Skeletal muscle cell (primary cell): ENCODE measurements at regions not wholly inside any gene's neighbourhood (a gene's known extent, or its start where the extent isn't known, plus 50 kb on each side); places are given as distances from the start of the nearest gene placed in this dataset.
"Not testable (repeated sequence)": the region's sequence is repeated elsewhere in the genome, so short reads cannot be mapped to it uniquely, and the experiment has no call there.

Source experiments
- DNase-seq: peaks from one replicate; pipeline ENCODE4 v3.0.0-alpha.2; 2010; ENCODE audit warnings: low read depth
- H3K4me3 ChIP-seq: 2 replicates; pipeline ENCODE4 v1.5.1; 2011; ENCODE audit warnings: low read depth, mild to moderate bottlenecking, control low read depth, low read length, moderate library complexity

- no peak overlapping the region for H3K4me3 ChIP-seq
- no peak for DNase-seq
These were observed 555.2 kb upstream of the PCDH10 start for GRCh38 chr4:132593717-132594400.

- DNase-seq: no peak
These were observed 552.9 kb upstream of the PCDH10 start for GRCh38 chr4:132596186-132596585.

GRCh38 chr4:132605551-132605950 is 543.5 kb upstream of the PCDH10 start:
- no peak for DNase-seq

More at GRCh38 chr4:132596186-132596585, 552.9 kb upstream of the PCDH10 start:
- H3K4me3 ChIP-seq: no peak overlapping the region

DNA sequence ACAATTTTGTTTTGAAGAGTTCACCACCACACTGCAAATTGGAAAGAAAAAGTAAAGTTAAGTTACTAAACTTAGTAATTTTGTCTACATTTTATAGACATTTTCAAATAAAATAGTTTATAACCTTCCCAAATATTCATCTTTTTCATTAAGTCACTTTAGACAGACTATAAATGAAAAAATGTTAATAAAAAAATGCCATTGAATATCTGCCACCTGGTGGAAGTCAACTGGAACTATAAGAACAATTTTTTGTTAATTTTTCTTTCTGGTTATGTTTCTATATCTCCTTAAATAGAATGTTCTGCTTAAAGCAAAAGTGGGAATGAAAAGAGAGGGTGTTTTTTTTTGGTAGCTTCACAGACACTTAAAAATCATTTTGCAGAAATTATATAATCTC is 534.4 kb upstream of the PCDH10 start:
- no peak overlapping the region for H3K4me3 ChIP-seq
- no peak for DNase-seq

More at GRCh38 chr4:132605551-132605950, 543.5 kb upstream of the PCDH10 start:
- H3K4me3 ChIP-seq: no peak overlapping the region

DNA sequence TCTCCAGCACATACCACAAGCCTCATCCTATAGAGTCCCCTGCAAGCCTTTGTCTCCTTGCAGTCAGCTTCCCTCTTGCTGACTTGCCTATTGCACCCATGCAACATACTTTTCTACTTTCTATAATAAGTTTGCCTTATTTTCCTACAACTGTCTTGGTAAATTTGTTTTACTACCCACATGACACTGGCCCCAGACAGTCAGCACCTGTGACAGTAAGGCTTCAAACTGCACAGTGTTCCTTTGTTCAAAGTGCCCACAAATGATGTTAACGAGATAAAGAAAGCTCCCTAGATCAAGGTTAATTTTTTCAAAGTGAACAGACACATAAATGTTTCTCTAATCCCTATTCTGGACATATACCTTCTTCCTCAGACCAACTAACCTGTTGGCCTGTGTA is 529.1 kb upstream of the PCDH10 start:
- no peak for DNase-seq
- H3K4me3 ChIP-seq: no peak overlapping the region

- peak; percentile 8 for DNase-seq
- no peak overlapping the region for H3K4me3 ChIP-seq
These were observed 506.9 kb upstream of the PCDH10 start for GRCh38 chr4:132642016-132642817.

- DNase-seq: no peak
- H3K4me3 ChIP-seq: no peak overlapping the region
These were observed 502.9 kb upstream of the PCDH10 start for GRCh38 chr4:132646186-132646585.

DNA sequence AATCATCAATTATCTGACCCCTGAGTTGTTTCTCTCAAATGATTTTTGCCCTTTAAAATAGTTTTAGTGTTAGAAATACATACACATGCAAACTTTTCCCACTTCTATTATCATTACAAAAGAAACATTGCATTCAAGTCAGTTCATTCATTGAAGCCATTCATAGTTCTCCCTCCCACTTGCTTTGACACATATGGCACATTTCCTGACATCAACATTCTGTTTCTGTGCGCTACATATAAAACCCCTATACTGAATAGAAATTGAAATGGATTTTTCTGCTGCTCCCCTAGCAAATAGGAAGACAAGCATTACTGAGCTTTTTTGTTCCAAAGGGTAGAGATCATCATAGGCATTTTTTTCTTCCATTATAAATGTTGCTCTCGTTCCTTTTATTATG is 497.9 kb upstream of the PCDH10 start:
- no peak overlapping the region for H3K4me3 ChIP-seq
- no peak for DNase-seq

DNA sequence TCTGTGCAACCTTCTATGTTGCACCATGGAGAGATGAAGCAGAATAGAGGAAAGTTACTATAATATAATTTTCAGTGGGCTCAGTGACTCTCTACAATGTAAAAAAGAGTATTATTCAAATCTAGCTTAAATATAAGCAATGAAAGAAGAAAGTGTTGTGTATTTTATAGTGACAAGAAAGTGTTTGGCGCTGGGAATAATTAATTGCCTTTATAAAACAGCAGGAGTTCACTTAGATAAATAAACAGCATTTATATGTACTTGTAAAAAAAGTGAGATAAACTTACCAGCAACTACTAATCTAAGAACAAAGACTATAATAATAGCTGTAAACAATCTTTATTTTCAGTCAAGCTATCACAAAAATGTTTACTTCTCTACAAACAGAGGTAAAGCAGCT is 488.9 kb upstream of the PCDH10 start:
- no peak overlapping the region for H3K4me3 ChIP-seq
- DNase-seq: no peak

DNA sequence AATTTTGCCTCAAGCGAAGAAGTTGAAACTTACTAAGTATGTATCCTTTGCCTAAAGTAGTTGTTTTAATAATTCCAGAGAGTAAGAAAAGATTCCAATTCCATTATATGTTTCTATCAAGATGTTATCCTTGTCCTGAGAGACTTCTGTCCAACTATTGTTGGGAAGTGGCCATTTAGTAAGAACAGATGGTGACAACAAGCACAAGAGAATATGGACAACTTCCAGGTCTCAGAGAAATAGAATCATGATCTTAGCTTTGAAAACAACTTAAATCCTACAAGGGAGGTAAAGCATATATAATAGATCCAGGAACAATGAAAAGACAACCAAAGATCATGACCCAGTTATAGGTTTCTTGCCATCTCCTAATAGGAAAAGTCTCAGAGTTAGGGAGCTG is 486.6 kb upstream of the PCDH10 start:
- H3K4me3 ChIP-seq: no peak overlapping the region
- DNase-seq: no peak

GRCh38 chr4:132669786-132670185 is 479.3 kb upstream of the PCDH10 start:
- no peak overlapping the region for H3K4me3 ChIP-seq
- no peak for DNase-seq

GRCh38 chr4:132670557-132670956 is 478.5 kb upstream of the PCDH10 start:
- DNase-seq: no peak

DNA sequence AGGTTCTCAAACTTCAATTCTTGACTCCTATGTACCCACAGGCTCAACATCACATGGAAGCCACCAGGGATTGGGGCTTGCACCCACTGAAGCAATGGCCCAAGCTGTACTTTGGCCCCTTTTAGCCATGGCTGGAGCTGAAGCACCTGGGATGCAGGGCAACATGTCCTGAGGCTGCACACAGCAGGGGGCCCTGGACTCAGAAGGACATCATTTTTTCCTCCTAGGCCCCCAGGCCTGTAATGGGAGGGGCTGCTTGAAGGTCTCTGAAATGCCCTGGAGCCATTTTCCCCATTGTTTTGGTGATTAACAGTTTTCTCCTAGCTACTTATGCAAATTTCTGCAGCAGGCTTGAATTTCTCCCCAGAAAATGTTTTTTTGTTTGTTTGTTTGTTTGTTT is 465.1 kb upstream of the PCDH10 start:
- DNase-seq: no peak
- H3K4me3 ChIP-seq: no peak overlapping the region

More at GRCh38 chr4:132670557-132670956, 478.5 kb upstream of the PCDH10 start:
- no peak overlapping the region for H3K4me3 ChIP-seq

DNA sequence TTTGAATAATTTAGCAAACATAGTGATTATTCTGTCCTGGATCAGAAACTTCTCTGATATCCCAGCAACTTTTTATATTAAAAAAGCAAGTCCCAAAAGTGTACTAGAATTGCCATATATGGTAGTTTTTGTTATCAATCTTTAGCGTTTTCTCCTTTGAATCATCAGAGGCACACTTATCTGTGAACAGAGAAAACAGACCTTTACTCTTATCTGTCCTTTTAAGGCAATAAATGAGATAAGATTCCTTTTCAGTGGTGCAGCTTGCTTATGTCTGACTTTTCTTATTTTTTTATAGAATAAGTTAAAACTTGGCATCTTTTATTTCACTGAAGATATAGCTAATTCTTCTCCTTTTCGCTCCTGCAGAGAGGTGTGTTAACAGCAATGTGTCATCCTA is 458.1 kb upstream of the PCDH10 start:
- DNase-seq: no peak
- H3K4me3 ChIP-seq: no peak overlapping the region

GRCh38 chr4:132691668-132692067 is 457.4 kb upstream of the PCDH10 start:
- no peak overlapping the region for H3K4me3 ChIP-seq
- DNase-seq: no peak

DNA sequence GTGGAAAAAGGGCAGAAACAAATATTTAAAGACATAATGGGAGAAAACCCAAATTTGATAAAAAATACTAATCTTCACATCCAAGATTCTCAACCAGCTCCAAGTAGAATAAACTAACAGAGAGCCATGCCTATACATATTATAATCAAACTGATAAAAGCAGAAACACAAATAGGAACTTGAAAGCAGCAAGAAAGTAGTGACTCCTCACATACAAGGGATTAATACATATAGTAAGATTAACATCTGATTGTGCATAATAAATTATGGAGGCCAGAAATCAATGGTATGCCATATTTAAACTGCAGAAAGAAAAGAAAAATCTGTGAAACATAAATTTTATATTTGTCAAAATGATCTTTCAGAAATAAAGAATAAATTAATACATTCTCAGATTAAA is 454.3 kb upstream of the PCDH10 start:
- H3K4me3 ChIP-seq: no peak overlapping the region
- no peak for DNase-seq

GRCh38 chr4:132697505-132697904 is 451.6 kb upstream of the PCDH10 start:
- DNase-seq, H3K4me3 ChIP-seq: not testable (repeated sequence)

GRCh38 chr4:132707955-132708354 is 441.1 kb upstream of the PCDH10 start:
- DNase-seq: no peak
- no peak overlapping the region for H3K4me3 ChIP-seq

DNA sequence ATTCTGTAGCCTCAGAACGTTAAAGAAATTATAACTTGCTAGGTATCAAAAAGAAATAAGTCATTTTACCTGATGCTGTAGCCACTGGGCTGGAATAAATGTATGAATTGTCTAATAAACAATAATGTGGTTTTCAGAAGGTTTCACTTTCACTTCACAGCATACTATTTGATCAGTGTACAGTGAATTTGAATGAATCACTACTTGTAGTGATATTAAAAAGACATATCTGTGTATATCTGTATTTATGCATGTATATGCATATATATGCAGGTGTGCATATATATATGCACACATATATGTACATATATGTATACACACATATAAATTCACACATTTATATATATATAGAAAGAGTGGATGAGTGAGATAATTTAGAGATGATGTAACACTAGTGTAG is 440.0 kb upstream of the PCDH10 start:
- no peak overlapping the region for H3K4me3 ChIP-seq
- no peak for DNase-seq

DNA sequence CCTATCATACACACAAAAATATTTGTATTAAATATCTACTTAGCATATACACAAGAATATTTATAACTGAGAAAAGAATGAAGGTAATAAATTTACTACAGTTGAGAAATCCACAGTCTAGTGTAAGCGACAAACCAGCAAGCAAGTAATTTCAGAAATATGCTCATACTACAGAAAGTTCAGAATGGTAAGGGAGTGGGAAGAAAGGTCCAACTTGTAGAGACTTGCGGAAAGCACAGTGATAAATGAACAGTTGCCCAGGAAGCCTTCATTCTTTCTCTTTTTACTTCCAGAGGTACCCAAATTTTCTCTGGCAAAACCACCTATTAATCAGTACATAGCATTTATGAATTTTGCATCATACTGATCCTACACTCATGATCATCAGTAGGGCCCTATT is 438.1 kb upstream of the PCDH10 start:
- DNase-seq: no peak
- no peak overlapping the region for H3K4me3 ChIP-seq

- no peak overlapping the region for H3K4me3 ChIP-seq
- no peak for DNase-seq
These were observed 411.8 kb upstream of the PCDH10 start for GRCh38 chr4:132737344-132737743.
